Mucosa of descending colon (tissue), 3 donors: ENCODE measurements at regions not wholly inside any gene's neighbourhood (a gene's known extent, or its start where the extent isn't known, plus 50 kb on each side); places are given as distances from the start of the nearest gene placed in this dataset.

Source experiments
- ATAC-seq: fragments of 200-7000 bp; cut with Tn5 transposase; one replicate; pipeline ENCODE4 v1.9.1; 2020; ENCODE audit warnings: mild to moderate bottlenecking, moderate library complexity
- DNase-seq, 3 donors: peaks; one replicate each; pipeline ENCODE4 v3.0.0-alpha.2; 2020
- H3K36me3 ChIP-seq: fragments of 200-600 bp; one replicate; pipeline ENCODE4 v1.8.0; 2021; ENCODE audit warnings: low read depth, mild to moderate bottlenecking
- H3K4me1 ChIP-seq: fragments of 200-600 bp; one replicate; pipeline ENCODE4 v1.8.0; 2021; ENCODE audit warnings: low read depth, mild to moderate bottlenecking
- H3K4me3 ChIP-seq: fragments of 200-600 bp; one replicate; pipeline ENCODE4 v1.8.0; 2021; ENCODE audit warnings: mild to moderate bottlenecking
- H3K9me3 ChIP-seq: fragments of 200-600 bp; one replicate; pipeline ENCODE4 v1.8.0; 2021; ENCODE audit warnings: mild to moderate bottlenecking
- intact Hi-C, 2 donors: fragments of 100-400 bp; cut with DNase I in 1 of 2; cut with micrococcal nuclease in 1 of 2; formaldehyde crosslinking; loops; one replicate each; pipeline versions ENCODE4 v1.11.0 to v1.11.1; 2022; cut with DNase I, micrococcal nuclease
- TF ChIP-seq, protein P1 (sequence below): fragments of 200-600 bp; IDR thresholded peaks from one replicate; pipeline ENCODE4 v1.8.0; 2022; ENCODE audit warnings: antibody characterized with exemption, mild to moderate bottlenecking
- donor health status: DM: no; HTN: no; CAD: no; lungs with moderate emphysema.
- donor health status: DM: no; HTN: no; CAD: no.
- donor health status: DM: no; HTN: yes; CAD: no.

DNA sequence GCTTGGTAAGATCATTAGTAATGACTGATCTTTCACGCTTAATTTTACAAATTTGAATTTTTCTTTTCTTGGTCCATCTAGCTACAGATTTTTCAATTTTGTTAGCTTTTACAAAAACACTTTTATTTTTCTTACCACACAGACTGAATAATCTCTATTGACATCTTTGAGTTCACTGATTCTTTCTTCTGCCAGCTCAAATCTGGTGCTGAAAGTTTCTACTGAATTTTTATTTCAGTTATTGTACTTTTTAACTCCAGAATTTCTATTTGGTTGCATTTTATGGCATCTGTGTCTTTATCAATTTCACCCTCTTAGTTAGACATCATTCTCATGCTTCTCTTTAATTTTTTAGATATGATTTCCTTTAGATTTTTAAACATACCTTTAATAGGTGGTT, 584.7 kb downstream of the LMO4 start:
- Histone ChIP-seq H3K36me3 (no peaks in the 10 kb centered on the region), H3K4me3 (no peak overlapping the region), H3K4me1 (no peaks in the 10 kb centered on the region), H3K9me3 (no peaks in the 10 kb centered on the region)
- DNase-seq (no peak), ATAC-seq (no peak)
- intact Hi-C loops, result no loop called here
- TF ChIP-seq, protein P1, sequence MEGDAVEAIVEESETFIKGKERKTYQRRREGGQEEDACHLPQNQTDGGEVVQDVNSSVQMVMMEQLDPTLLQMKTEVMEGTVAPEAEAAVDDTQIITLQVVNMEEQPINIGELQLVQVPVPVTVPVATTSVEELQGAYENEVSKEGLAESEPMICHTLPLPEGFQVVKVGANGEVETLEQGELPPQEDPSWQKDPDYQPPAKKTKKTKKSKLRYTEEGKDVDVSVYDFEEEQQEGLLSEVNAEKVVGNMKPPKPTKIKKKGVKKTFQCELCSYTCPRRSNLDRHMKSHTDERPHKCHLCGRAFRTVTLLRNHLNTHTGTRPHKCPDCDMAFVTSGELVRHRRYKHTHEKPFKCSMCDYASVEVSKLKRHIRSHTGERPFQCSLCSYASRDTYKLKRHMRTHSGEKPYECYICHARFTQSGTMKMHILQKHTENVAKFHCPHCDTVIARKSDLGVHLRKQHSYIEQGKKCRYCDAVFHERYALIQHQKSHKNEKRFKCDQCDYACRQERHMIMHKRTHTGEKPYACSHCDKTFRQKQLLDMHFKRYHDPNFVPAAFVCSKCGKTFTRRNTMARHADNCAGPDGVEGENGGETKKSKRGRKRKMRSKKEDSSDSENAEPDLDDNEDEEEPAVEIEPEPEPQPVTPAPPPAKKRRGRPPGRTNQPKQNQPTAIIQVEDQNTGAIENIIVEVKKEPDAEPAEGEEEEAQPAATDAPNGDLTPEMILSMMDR, result no peak

DNA sequence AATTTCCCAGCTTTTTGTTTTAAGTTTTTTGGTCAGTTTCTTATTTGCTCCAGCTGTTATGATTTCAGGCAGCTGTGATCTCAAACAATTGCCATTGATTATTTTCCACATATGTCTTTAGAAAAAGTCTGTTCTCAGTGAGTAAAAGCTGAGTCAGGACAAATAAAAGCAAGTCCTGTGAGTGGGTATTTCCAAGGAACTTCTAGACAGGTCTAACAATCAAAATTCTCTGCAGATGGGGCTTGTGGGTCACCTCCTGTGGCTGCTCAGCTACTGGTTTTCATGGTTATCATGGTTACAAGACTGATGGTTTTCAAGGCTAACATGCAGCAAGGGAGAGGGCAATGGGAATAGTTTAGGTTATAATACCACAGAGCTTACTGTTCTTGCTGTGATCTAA, 585.7 kb downstream of the LMO4 start:
- TF ChIP-seq, protein P1, result no peak
- ATAC-seq, result no peak
- H3K9me3 ChIP-seq, result no peaks in the 10 kb centered on the region
- no peak overlapping the region for H3K4me3 ChIP-seq
- no peaks in the 10 kb centered on the region for H3K4me1 ChIP-seq
- intact Hi-C loops, result no loop called here
- H3K36me3 ChIP-seq, result no peaks in the 10 kb centered on the region
- no peak for DNase-seq

DNA sequence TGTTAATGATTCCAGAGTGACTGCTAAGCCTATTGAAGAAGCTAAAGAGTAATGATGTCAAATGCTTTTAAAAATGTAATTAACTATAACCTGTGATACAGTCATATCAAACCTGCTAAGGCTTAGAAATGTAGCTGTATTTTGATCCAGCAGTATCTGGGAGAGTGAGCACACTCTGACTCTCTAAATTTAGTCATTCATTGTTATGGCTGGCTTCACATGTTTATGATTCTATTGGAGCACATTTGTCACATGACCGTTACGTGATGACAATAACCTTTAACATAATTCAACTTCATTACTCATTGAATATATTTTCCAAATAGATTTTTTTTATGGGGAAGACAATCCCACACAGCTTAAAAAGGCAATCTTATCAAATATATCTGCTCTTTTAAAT, 587.1 kb downstream of the LMO4 start:
- TF ChIP-seq, protein P1, result no peak

DNA sequence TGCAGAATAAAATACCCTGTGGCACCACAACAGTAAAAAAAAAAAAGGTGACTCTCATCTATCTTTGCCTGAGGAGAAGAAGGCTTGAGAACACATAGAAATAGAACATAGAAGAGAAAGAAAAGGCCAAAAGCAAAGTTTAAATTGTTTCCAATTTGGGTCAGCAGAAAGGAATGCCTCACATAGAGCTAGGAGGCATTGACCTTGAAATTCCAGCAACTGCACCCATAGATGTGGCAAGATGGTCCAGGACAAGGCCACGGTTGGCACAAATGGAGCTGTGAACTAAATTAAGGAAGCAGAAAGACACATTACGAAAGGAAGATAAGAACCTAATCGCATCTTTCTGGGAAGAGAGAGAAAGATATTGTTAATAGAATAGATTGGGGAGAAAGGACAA, 588.3 kb downstream of the LMO4 start:
- intact Hi-C loops, result no loop called here
- no peaks in the 10 kb centered on the region for H3K36me3 ChIP-seq
- TF ChIP-seq, protein P1, result no peak
- no peak overlapping the region for H3K4me3 ChIP-seq
- ATAC-seq, result no peak
- no peaks in the 10 kb centered on the region for H3K4me1 ChIP-seq
- no peak for DNase-seq
- no peaks in the 10 kb centered on the region for H3K9me3 ChIP-seq

More for the DNA sequence above, 587.1 kb downstream of the LMO4 start:
- Histone ChIP-seq H3K9me3 (no peaks in the 10 kb centered on the region), H3K4me1 (no peaks in the 10 kb centered on the region), H3K36me3 (no peaks in the 10 kb centered on the region), H3K4me3 (no peak overlapping the region)
- DNase-seq (no peak), ATAC-seq (no peak)
- intact Hi-C loops, result no loop called here

DNA sequence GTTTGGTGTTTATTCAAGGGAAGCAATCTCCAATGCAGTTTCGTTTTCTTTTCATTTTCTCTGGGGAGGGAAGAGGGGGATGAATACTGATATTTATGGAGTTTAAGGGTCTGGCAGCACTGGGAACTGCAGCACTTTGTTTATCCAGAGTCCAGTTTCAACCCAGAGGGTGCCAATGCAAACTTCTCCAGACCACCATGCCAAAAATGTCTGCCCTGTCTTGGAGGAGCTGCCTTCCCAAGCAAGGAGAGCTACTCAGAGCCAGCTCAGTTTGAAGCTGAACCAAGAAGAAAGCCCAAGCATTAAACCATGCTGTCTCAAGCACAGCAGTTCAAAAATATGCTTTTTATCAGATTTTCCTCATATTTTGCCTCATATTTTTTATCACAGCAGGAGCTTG, 589.7 kb downstream of the LMO4 start:
- intact Hi-C loops, result no loop called here
- no peaks in the 10 kb centered on the region for H3K36me3 ChIP-seq
- H3K9me3 ChIP-seq, result no peaks in the 10 kb centered on the region
- no peak overlapping the region for H3K4me3 ChIP-seq
- no peak for ATAC-seq
- DNase-seq, result no peak
- no peaks in the 10 kb centered on the region for H3K4me1 ChIP-seq
- TF ChIP-seq, protein P1, result no peak

DNA sequence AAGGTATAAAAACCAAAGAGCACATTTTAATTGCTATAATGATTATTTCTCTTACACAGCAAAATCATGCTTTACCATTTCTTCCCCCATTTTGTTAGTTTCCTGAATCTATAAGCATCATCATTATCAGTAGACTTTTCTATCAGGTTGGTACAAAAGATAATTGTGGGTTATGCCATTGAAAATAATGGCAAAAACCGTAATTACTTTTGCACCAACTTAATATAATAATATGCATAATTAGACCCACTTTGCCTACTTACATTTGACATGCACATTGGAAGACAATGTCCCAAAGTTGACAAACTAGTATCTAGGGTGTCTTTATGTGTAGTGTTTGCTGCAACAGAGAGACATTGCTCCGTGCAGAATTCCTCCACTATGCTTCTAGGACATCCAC, 594.2 kb downstream of the LMO4 start:
- Histone ChIP-seq H3K4me3 (no peak overlapping the region), H3K36me3 (no peaks in the 10 kb centered on the region), H3K9me3 (no peaks in the 10 kb centered on the region), H3K4me1 (no peaks in the 10 kb centered on the region)
- DNase-seq, result no peak
- intact Hi-C loops, result no loop called here
- TF ChIP-seq, protein P1, result no peak
- ATAC-seq, result no peak
